ENCODE measurements at regions not wholly inside any gene's neighbourhood (a gene's known extent, or its start where the extent isn't known, plus 50 kb on each side); places are given as distances from the start of the nearest gene placed in this dataset.
"Not testable (repeated sequence)": the region's sequence is repeated elsewhere in the genome, so short reads cannot be mapped to it uniquely, and the experiment has no call there.

DNA sequence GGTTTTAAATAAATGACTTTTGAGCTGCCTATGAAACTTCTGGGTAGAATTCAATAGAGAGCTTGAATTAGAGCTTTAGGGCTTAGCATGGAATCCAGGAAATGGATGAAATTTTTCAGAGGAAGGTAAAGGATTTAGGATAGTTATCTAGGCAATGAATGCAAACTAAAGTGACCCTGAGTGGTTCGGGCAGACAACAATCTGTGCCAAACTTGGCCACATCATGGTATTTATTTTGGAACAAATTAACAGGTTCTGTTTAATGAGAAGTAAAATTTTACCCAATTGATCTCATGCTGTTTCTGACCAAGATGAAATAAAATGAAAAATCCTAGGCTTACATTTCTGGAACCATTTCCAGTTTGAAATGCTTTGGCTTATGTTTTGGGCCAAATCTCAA lies 934.4 kb downstream of the MAT2B start:
- no peak for DNase-seq

DNA sequence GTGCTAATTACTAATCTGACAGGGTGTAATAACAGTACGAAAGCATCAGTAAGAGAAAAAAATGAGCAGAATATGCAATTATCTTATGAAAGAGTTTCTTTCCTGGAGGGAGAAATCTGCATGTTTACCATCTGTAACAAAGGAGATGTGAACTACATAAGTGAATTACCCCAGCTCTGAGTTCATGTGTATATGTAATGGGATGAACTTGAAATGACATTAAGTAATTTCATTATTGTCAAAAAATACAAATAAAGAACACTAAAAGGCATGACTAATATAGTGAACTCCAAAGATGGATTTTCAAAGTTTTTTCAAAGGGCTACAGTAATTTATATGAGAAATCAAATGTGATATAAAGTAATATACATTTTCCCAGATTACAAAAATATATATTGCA lies 944.0 kb downstream of the MAT2B start:
- DNase-seq = no peak

DNA sequence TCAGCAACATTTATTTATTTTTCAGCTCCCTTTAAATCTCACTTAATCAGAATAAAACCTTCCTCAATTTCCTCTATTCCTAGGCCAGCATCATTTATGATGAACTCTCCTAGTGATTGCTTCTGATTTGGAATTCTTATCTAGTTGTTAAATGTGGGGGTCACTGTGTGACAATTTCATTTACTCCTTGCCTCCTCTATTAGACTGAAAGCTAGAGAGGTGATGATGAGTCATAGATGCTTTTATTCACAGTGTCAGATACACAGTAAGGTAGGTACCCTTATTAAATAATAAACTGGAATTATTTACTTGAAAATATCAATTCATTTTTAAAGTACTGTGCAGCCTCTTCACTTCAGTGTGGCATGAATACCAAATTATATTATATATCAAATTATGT lies 960.6 kb downstream of the MAT2B start:
- no peak for DNase-seq

DNA sequence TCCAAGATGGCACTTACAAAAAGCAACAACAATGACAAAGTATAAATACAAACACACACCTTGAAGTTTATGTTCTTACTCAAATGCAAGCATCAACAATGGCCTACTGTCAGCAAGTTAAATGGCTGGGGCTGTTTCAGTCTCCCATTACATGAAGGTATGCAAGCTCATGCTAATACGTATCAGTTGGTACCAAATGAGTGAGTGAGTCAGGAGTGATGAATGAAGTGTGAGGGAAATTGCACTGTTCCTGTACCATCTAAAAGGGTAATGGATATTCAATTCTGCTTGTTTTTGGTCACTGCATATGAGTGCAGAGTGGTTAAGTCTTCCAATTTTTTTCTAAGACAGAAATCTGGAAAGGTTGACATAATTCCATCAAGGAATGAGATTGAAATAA lies 964.9 kb downstream of the MAT2B start:
- no peak for DNase-seq

DNA sequence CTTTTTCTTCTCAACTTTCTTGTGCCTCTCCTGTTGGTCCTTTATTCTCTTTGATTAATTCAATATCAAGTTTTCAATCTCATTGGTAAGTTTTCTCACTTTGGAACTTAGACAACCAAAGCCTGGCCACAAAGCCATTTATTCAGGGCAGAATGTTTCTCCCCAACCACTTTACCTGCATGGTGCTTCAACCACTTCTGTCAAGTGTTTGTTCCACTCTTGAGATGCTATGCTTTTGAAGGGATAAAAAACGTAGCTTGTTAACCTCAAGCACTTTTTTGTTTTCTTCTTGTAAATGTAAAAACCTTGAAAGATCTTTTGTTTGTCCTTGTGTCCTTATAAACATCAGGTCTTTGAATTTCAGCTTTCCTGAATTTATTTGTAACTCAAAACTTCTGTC lies 966.7 kb downstream of the MAT2B start:
- no peak for DNase-seq

DNA sequence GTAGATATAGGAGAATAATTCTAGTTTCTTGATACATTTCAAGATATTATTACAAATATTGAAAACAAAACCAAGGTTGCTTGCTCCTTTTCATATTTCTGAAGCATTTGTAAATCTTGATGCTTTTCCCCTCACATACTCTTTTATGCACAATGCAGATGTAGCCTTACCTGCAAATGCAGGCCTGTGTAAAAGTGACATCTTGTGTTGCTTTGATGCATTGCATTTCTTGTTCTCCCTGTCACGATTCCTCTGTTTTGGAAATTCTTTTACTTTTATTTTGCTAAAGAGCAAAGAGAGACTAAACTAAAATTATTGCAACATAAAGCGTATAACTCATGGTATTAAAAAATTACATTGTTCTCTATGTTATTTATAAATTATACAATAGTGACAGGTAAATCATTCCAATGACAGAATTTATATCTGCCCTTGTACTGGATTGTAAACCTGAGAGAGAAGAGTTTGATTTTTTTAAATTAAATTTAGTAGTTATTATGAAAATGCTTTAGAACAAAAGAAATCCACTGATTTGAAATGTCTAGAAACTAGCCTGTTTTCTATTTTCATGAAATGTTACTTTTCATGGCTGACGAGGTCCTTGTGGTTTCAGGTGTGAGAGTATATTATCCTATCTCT lies 970.0 kb downstream of the MAT2B start:
- DNase-seq = peak; percentile 6

DNA sequence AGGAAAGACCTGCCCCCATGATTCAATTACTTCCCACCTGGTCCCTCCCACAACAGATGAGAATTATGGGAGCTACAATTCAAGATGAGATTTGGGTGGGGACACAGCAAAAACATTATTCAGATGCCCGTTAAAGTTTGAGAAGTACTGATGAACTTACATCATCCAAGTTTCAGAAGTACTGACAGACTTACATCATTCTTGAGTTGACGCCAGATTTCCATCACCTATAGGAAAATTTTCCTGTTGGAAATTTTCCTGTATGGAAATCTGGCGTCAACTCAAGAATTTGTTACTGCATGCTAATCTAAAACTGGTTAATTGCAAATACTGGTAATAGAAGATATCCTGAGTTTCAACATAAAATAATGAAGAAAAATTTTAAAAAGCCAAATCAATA lies 975.9 kb downstream of the MAT2B start:
- no peak for DNase-seq

DNA sequence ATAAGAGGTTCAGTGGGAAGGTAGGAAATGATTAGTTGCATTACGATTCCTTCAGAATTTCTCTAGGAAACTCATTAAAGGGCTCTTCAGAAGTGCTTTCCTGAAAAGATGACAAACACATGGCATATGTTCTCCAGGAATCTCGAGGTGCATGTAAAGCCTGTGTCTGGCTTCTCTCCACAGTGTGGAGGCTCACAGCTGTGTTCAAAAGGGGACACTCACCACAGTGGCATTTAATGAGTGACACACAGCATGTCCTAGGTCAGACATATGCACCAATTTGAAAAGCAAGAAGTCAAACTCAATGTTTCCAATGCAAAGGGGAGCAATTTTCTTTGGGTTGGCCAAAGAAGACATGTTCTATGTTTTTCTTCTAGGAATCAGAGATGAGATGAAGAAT lies 976.9 kb downstream of the MAT2B start:
- DNase-seq = no peak

DNA sequence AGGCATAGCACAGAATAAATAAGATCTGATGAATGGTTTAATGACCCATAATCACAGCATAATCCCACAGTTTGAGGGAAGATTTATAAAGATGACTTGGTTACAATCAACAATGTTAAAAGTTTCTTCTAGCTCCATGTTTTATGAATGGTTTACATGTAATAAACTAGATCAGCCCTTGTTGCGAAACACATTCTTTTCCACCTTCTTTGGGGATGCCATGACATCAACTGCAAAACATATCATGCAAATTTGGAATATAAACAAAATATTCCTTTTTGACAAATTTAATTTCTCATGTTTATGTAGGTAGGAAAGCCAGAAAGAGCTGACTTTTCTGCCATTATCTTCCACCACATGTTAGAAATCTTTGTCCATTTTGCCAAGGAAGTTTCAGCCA lies 979.5 kb downstream of the MAT2B start:
- no peak for DNase-seq

DNA sequence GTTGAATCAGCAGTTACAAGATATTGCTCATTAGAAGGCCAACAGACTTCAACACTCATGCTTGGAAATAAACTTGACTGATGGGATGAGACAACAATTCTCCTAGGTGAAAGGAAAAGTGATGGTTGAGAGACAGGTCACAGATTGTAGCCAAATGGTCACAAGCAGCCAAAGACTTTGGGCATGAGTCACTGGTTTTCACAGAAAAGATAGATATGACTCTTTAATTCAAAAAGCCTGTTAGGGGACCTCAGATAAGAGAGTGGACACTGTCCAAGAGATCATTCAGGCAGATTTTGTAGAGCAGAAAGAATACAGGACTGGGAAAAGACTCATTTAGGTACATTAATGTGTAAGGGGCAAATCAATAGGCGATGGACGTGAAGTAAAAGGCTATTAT lies 982.5 kb downstream of the MAT2B start:
- DNase-seq = no peak

DNA sequence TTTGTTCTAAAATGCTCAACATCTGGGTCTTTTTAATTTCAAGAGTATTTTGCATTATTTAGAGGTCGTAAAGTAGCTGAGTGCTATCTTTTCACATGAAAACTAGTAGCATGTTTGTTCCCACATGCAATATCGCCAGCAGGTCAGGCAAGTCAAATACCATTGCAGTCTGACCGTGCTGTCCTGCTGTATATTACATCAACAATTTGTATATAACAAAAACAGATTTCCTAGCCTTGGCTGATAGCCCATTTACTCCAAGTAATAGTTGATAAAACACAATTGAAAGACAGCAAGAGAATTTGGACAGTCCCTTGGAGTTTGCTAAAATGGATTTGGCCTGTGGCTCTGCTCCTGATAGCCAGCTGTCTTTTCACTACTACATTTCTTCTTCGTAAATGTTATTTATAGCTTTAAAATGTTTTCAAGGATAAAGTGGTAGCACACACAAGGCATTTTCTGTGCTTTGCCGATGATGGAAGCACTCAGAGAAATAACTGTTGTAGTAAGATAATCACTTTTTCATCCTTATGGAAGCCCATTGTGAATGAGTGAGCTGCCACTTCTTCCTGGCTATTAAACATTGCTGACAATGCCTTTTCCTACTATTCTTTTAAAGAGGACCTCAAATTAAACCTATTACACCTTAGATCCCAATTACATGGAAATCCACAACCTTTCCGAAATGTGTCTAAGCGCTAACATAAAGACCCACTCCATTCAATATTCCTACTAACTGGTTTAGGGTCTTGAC lies 992.1 kb downstream of the MAT2B start:
- DNase-seq = no peak

DNA sequence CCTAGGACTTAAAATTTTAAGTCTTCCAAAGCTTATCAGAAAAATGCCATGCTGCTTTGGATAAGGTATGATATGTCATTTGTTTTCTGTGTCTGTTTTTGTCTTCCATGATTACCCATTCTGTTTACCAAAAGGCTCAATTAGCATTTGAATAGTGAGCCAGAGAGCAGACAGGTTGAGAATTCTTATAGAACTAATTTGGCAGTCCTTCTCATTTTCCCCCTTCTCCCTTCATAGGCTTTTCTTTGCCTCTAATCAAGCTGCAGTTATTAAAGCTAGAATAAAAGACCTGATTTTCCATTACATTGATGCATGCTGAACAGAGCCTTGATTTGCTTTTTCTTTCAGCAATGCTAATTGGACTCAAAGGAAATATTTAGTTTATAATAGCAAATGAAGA lies 993.0 kb downstream of the MAT2B start:
- DNase-seq = no peak

DNA sequence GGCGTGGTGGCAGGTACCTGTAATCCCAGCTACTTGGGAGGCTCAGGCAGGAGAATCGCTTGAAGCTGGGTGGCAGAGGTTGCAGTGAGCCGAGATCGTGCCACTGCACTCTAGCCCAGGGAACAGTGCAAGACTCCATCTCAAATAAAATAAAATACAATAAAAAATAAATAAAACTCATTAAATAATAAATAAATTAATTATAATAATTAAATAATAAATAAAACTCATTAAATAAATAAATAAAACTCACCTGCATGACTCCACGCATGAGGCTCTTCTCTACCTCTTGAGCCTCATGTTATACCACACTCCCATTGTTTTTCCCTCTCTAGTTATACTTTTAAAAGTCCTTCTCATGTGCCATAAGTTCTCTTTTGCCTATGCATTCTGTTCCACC lies 995.4 kb downstream of the MAT2B start:
- no peak for DNase-seq

DNA sequence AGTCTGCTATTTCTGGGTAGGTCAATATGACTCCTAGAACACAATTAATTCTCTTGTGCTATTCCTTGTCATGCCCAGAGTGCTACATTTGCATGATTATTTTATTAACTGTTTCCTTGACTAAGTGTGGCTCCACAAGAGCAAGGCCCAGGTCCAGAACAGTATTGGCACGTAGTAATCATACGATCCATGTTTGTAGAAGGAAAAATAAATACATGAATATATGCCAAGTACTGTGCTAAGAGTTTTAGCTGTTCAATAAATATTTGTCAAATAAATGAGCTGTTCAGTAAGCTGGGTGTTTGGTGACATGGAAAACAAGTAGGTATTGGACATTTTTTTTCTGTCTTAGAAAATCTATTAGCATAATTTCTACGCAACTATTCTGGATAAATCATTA lies 995.9 kb downstream of the MAT2B start:
- no peak for DNase-seq

DNA sequence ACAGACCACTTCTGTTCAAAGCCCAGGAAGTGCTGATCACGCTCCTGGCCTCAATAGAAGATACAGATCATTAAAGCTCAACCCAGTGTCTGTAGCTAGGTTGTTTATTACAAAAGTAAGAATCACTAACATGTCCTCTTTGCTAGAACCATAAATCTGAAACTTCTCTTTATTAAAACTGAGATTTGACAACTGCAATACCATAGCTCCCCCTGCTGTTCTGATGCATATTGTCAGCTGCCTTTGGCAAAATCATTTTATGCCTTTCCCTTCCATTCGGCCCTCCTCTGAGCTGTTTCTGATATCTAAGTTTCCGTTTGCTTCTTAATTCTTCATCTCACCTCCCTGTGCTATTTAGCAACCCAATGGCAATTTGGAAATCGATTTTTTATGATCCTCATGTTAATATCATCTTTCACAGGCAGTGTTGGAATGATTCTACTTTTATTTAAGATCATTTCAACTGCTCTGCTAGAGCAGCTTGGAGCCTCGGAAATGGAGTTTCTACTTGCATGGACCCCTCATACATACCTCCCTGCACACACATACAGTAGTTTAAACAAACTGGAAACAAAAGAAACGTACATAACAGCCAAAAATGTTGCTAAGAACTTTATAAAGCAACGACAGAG lies 998.8 kb downstream of the MAT2B start:
- DNase-seq = peak; percentile 52

DNA sequence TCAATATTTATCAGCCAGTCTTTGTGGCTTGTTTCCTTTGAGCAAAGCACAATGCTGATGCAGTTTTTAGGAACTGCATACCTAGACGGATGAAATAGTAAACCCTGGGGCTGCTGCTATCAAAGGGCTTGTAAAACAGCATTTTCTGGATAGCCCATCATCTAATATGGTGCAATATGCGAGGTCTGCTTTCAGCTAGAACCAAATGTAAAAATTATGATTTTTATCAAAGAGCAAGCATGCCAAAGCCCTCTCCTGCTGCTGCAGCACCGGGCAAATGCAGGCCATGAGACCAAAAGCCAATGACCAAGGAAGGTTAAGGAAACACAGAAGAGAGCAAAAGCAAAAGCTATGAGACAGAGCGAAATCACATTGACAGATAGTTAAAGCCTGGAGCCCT lies 1000.4 kb downstream of the MAT2B start:
- no peak for DNase-seq

DNA sequence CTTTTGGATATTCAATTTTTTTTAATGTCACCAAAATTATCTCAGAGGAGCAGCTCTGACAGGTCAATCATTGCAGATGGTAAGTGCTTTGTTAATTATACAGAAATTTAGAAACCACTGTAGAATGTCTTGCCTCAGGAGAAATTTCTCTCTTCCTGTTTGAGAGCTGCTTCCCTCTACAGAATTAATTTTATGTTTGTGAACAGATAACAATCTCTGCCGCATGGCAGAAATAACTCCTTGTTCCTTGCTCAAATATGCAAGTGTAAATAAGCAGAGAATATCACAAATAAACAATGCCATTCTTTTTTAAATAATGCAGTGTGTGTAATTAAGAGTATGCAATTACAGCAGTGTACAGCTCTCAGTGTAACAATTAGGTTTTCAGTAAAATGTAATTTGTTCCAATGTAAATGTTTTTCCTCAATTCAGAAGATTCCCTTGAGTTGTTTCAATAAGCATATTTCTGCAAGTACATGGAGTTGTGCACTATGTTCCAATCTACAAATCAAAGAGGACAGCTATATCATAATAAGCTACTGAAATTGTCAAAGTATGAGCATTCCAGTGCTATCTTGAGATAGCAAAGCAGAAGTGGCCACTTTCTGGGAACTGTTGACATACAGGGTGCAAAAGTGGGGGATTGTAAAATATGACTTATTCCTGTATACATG lies 1012.8 kb downstream of the MAT2B start:
- DNase-seq = no peak

DNA sequence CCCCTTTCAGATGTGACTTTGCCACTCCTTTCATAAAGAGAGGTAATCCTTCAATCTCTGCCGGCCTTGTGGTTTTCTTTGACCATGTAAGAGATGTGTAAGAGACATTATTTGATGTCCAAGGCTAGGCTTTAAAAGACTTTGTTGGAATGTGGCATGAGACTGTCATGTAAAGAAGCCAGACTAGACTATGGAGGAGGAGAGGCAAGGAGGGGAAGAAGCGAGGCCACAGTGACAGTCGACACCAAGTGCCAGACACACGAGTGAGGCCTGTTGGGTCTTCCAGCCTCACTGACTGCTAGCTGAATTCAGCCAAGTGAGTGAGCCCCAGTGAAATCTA lies 1013.3 kb downstream of the MAT2B start:
- no peak for DNase-seq

DNA sequence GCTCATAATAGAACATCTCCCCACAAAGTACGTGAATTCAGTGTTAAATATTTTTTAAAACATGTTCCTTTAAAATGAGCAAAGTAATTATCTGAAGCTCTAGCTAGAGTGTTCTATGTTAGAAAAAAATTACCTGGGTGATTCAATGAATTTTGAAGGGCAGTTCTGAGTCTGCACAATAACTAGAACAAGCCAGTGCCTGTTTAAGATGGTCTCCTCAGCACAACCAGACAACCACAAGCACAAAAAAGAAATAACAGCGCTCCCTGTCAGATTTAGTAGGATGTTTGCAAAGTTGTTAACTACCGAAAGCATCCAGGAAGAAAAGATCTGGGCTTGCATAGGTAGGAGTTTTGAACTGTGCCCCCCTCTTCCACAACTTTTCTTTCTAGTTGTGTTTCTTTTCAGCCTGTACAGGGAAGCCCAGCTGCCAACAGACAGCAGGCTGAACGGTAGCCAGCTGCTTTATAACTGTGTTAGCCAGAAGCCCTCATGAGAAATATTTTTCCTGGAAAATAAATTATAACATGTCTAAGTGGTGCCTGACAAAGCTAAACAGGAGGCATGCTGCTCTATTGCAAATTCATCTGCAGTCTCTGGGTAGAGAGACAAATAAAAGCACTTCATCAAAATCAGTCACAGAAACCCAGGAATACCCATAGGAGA lies 1026.9 kb downstream of the MAT2B start:
- DNase-seq = no peak

DNA sequence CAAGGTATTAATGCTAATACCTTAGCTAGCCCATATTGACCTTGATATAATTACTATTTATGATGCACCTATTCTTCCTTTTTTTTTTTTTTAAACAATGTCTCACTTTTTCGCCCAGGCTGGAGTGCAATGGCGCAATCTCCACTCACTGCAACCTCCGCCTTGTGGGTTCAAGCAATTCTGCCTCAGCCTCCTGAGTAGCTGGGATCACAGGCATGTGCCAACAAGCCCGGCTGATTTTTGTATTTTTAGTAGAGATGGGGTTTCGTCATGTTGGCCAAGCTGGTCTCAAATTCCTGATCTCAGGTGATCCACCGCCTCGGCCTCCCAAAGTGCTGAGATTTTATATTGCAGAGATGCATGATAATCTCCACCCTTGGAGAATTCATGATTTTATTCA lies 1028.0 kb downstream of the MAT2B start:
- not testable (repeated sequence) for DNase-seq

DNA sequence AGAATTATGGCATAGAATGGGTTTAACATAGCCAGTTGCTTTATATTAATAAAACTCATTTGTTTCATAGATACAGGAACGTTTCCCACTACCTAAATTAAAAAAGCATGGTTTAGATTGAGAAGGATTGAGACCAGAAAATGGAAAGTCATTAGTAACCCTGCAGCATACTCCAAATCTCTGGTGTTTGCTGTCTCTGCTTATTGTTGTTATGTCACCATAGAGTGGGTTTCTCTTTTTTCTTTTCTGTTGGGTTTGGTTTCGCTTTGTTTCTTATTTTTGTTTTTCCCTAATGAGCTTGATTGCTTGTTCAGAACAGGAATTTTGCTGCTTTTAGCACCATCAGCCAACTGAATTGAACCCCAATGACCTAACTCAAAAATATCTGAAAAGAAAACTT lies 1034.8 kb downstream of the MAT2B start:
- DNase-seq = no peak

DNA sequence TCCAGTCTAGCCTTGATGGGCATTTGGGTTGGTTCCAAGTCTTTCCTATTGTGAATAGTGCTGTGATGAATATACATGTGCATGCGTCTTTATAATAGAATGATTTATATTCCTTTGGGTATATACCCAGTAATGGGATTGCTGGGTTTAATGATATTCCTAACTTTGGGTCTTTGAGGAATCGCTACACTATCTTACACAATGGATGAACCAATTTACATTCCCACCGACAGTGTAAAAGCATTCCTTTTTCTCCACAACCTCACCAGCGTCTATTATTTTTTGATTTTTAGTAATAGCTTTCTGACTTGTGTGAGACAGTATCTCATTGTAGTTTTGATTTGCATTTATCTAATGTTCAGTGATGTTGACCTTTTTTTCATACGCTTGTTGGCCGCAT lies 1040.1 kb downstream of the MAT2B start:
- DNase-seq = no peak

DNA sequence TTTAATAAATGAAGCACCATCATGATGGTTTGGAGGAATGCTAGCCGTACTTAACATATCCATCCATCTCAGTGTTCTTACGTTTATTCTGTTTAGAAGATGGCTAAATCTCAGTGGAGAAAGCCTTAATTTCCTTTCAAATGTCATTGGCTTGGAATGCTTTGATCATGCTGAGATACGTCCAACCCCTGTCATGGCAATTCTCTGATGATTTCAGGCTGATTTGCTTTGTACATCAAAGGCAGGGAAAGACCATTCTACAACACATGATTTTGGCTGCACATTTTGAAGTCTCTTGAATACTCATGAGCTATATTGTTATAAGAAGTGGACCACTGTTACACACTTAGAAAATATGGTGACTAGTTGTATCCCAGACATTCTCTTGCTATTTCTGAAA lies 1048.4 kb downstream of the MAT2B start:
- DNase-seq = no peak

DNA sequence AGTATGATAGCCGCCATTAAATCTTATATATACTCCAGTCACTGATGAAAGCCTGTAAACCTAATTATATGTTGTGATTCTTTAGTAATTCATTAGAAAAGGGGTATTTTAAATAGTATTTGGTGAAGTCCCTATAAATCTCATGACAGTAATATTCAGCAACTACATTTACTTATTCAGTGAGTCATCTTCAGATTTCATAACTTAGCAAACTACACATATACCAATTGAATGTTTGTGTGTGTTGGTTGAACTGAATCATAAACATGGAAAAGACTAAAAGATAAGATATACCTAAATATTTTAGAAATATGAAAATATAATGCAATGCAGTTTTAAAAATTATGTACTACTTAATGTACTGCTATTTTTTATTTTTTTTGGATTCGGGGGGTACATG lies 1050.4 kb downstream of the MAT2B start:
- DNase-seq = no peak
